HG03442 (cell line): ENCODE measurements at regions not wholly inside any gene's neighbourhood (a gene's known extent, or its start where the extent isn't known, plus 50 kb on each side); places are given as distances from the start of the nearest gene placed in this dataset.
"Not testable (repeated sequence)": the region's sequence is repeated elsewhere in the genome, so short reads cannot be mapped to it uniquely, and the experiment has no call there.

ENCODE experiments used
- ATAC-seq: cut with Tn5 transposase; IDR thresholded peaks from one replicate; pipeline ENCODE4 v1.9.1; 2021; ENCODE audit warnings: mild to moderate bottlenecking, moderate library complexity; ENCODE audit not compliant: unreplicated experiment

DNA sequence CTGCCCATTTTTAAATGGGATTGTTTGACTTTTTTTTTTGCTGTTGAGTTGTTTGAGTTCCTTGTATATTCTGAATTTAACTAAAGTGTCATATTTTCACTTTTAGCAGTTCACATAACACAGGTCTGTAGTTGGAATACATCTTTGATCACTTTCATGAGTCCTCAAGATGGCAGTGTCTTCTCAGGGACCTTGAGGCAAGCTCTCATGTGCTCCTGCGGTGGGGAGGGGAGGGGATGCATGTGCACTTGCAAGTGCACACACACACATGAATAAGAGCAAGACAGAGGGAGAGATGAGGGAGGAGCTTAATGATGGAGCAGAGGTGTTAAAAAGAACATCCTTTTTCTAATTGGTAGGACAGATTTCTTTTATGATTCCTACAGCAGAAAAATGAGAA lies 291.4 kb upstream of the OR4E1 start:
- ATAC-seq, result no peak

GRCh38 chr14:21964180-21964579 lies 290.6 kb upstream of the OR4E1 start:
- no peak for ATAC-seq

- ATAC-seq, result no peak
Measured at GRCh38 chr14:21960636-21961035, 287.0 kb upstream of the OR4E1 start.

DNA sequence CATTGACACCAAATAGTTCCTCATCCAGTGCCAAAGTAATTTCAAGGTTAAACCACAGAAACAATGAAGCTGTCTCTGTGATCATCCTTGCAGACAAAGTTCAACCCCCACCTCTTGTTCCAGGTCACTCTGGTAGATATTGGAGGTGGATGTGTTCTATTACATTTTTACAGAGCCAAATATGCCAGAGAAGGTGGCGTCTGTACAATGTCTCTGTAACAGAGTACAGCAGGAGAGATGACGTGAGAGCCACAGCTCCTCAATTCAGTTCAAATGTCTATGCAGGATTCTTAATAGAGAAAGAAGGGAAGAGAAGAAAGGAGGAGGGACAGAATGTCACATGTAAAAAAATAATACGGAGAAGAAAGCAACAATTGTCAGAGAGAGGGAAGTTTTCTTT lies 268.3 kb upstream of the OR4E1 start:
- ATAC-seq, result no peak

DNA sequence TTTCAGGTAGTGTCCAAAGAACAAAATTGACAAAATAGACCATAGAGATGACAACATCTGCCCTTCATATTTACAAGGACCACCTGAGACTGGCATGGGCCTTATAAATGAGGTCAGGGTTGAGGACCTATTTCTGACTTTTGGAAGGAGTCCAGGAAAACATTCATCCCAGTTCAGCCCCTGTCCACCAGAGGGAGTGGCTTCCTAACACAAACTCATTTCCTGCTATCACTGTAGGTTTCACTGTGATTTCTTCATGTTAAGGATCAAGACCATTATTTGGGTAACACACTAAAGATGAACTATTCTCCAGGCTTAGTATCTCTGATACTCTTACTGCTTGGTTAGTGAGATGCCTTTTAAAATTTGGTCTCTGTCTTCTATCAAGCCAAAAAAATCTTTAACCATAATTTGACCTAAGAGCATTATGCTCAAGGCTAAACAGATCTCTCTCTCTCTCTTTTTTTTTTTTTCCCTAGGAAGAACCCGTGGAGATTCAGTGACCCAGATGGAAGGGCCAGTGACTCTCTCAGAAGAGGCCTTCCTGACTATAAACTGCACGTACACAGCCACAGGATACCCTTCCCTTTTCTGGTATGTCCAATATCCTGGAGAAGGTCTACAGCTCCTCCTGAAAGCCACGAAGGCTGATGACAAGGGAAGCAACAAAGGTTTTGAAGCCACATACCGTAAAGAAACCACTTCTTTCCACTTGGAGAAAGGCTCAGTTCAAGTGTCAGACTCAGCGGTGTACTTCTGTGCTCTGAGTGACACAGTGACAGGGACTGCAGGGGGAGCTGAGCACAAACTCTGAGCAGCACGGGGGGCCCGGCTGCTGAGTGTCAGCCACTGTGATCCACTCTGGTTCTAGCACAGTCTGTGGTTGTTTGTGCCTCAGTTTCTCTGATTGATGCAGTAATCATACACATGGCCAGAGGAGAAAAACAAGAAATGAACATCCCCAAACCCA lies 267.6 kb upstream of the OR4E1 start:
- ATAC-seq, result no peak

GRCh38 chr14:21939836-21940235 lies 266.2 kb upstream of the OR4E1 start:
- no peak for ATAC-seq

GRCh38 chr14:21937996-21938395 lies 264.4 kb upstream of the OR4E1 start:
- ATAC-seq, result no peak

GRCh38 chr14:21933681-21934080 lies 260.1 kb upstream of the OR4E1 start:
- no peak for ATAC-seq

- ATAC-seq, result no peak
Measured at GRCh38 chr14:21924479-21924878, 250.9 kb upstream of the OR4E1 start.

GRCh38 chr14:21923820-21924219 lies 250.2 kb upstream of the OR4E1 start:
- ATAC-seq, result no peak

DNA sequence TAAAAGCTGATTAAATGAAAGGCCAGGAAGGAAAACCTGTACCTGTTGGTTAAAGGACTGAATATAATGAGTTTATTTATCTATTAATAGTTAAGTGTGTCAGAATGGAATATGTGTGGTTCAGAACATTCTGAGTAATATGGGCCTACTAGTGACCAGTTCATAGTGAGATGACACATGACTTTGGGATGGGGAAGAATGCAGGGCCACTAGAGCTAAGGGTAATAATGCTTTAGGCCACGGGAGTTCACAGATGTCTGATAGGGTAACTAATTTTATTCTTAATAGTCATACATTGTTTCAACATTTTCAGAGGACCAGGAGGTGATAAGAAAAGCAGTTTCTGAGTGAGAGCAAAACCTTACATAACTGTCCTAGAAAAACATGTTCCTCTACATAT lies 247.8 kb upstream of the OR4E1 start:
- no peak for ATAC-seq

- ATAC-seq, result peak; percentile 78
Measured at GRCh38 chr14:21917699-21918436, 244.2 kb upstream of the OR4E1 start.

- no peak for ATAC-seq
Measured at GRCh38 chr14:21915826-21916225, 242.2 kb upstream of the OR4E1 start.

DNA sequence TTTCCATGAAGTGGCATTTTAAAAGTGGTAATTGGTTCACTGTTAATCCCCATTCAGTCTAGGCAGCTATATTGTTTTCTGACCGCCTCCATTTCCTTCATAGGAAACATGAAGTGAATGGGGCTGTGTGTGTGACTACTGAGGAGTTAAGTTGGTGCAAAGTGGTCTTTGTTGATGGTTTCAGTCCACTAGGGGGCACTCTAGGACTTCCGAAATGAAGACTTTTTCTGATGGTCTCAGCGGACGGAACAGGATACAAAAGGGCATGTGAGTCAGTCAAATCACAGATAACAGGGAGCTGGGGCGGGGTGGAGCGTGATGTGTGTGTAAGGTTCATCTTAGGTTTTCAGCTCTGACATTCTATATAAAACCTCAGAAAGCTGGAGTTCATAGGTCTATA lies 240.1 kb upstream of the OR4E1 start:
- ATAC-seq, result peak; percentile 59

GRCh38 chr14:21912367-21912766 lies 238.7 kb upstream of the OR4E1 start:
- no peak for ATAC-seq

DNA sequence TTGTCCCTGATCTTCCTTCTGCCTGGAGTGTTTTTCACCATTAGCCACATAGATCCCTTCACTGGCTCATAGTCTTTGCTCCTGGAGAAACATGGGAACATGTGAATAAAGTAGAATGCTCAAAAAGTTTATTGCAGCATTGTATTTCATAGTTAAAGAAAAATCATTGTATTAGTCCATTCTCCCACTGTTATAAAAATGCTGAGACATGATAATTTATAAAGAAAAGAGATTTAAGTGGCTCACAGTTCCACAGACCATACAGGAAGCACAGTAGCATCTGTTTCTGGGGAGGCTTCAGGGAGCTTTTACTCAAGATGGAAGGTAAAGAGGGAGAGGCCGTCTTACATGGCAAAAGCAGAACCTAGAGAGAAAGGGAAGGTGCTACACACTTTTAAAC lies 238.3 kb upstream of the OR4E1 start:
- ATAC-seq, result no peak

GRCh38 chr14:21910260-21910659 lies 236.6 kb upstream of the OR4E1 start:
- ATAC-seq, result no peak

GRCh38 chr14:21902561-21903181 lies 229.1 kb upstream of the OR4E1 start:
- ATAC-seq, result no peak

DNA sequence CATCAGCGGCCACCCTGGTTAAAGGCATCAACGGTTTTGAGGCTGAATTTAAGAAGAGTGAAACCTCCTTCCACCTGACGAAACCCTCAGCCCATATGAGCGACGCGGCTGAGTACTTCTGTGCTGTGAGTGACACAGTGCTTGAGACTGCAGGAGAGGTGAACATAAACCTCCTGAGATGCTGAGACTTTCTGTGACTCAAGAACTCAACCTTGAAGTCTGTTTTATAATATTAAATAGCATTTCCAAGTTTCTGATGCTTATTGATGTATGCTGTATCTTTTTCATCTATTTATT lies 221.2 kb upstream of the OR4E1 start:
- ATAC-seq, result not testable (repeated sequence)

- ATAC-seq, result no peak
Measured at GRCh38 chr14:21894003-21894897, 220.6 kb upstream of the OR4E1 start.

DNA sequence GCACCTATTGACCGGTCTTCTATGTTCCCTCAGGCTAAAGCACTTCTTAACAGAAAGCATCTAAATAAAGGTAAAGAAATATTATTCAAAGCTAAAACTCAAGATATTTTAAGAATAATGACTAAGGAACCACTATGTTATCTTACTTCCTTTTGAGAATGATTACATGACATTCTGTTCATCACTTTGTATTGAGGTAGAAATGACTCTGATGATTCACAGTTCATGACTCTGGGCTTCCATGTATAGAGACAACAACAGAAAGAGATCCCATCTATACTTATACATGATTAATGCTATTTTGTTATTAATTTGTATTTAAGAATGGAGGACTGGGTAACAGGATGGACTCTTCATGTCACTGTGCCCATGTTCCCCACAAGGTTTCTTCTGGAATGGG lies 218.3 kb upstream of the OR4E1 start:
- no peak for ATAC-seq
